HG03045 (cell line): ENCODE measurements at regions not wholly inside any gene's neighbourhood (a gene's known extent, or its start where the extent isn't known, plus 50 kb on each side); places are given as distances from the start of the nearest gene placed in this dataset.

Experiments
- ATAC-seq: cut with Tn5 transposase; IDR thresholded peaks from one replicate; pipeline ENCODE4 v1.9.1; 2021; ENCODE audit warnings: mild to moderate bottlenecking, moderate library complexity; ENCODE audit not compliant: unreplicated experiment

DNA sequence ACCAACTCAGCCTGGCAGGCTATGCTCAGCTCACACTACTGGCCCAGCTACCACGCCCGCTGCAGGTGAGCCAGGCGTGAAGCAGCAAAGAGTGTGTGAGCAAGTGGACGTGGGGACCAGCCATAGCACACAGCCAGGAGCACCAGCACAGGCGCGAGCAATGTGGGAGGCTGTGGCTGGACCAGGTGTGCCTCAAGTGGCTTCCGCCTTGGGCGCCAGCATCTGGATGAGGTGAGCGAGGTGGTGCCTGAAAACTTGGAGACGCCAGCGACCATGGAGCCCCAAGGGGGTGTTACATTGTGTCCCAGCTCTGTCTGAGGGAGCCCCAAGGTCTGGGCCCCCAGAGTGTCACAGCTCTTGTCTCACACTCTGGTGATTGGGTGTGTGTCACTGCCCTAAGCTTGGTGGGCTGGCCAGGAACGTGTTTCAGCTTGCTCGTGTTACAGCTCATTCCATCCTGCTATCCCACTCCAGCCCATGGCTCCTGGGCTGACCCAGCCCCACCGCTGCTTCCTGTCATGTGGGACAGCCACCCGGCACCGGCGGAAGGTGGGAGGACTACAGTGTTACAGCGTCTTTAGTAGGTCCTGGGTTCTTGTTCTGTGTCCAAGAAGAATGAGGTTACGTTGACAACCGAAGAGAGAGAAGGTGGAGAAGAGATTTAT, 508.0 kb upstream of the MMS22L start:
- ATAC-seq: no peak

DNA sequence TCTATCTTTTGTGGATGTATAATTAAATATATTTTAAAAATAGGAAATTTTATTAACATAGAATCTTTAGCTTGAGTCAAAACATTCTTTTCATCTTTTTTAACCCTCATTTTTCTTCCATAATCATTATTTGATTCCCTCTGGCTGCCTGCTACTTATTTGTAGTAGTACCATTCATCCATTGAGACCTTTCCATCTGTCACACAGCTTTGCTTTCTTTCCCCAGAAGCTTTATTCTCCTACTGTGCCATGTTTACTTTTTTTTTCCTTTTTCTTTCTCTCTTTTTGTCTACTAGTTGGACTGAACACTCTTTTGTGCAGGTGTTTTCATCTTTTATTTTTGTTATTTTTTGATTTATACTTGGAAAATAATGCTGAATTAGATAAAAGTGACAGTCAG, 522.6 kb upstream of the MMS22L start:
- no peak for ATAC-seq

DNA sequence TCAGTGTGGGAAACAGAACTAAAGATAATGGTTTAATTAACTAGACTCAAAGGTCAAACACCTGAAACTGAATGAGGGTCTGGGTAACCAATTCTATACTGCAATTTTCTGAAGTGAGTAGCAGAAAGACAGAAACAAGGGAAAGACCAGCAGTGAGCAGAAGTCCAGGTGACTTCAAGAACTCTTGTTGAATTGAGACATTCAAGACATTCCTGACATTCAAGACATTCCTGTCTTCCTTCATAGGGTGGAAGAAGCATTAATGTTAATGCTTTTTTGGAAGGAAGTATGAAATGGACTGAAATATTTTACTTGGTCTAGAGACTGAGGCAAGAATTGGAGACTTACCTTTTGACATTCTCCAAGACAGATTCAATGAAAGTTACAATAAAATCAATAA, 529.9 kb upstream of the MMS22L start:
- ATAC-seq: no peak

DNA sequence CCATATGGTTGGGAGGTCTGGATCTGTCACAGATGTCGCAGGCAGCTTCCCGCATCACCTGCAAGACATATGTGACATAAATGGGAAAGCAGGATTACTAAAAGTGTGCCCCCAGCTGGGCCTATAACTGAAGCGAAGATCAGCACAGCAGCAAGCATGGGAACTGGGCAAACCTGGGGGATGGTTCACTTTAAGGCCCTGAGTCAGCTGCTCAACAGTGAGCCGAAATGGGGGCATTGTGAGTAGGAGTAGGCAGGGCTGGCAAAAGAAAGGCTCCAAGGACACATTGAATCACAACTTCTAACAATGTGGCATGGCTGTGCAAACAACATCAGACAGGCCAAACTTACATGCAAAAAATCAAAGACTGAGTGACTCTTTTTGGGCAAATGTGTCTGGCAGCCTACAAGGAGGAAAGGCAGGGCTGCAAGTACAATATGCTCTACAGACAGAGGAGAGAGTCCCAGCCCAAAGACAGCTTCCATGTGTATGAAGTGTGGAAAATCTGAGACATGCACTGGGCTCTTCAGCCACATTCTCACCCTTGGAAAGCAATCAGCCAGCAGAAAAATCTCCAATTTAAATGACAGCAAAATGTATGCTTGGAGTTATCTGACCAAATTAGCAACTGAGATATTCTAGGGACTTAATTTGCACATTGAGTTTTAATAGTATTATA, 531.0 kb upstream of the MMS22L start:
- ATAC-seq: no peak

DNA sequence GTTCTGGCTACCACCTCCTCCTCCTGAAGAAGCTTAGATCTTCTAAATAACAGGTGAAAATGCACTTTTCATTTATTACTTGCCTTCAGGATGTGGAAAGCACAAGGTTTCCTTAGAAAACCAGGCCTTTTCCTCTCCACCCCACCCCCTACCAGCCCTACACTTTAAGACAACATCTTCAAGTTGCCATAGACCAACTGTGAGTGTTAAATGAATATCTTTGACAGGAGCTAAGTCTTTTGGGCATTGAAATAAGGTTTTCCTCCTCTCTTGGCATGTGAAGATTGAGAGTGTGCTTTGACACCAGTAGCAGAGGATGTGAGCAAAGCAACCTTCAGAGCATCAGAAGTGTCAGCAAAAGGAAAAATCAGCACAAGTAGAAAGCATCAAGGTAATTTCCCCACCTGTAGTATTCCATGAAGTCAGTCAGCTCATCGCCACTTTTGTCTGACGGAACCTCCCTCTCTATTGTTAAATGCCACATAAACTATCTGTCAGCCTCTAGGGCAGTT, 532.3 kb upstream of the MMS22L start:
- no peak for ATAC-seq

DNA sequence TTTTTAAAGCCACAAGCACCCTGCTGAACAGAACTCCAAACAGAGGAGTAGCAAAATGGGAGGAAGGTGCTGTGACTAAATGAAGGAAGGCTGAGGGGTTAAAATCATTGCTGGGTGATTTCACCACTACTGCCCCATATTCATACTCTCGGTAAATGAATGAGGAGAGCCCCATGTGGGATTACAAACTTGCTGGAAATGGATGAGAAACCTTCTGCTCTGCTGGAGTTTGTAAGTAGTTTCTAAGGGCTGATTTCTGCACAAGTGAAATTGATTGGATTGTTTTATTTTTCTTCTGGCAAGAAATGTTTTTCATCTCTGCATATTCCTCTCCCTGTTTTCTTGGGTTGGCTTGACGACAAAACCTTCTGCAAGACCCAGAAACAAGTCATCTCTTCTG, 533.5 kb upstream of the MMS22L start:
- no peak for ATAC-seq

DNA sequence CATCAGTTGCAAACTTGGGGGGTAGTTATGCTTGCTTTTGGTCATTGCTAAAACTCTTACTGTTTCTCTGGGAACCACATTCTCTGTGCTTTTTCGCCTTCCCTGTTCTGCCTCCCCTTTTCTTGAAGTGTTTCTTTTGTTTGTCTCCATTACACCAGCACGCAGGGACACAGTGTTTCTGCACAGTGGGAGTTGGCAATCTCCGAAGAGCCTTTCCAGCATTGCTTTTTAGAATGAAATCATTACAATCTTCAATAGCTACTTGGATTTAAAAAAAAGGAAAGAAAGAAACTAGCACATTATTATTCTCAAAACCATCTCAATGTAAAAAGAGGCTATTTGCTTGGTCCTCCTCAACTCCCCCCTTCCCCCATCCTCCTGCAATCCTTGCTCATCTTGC, 536.7 kb upstream of the MMS22L start:
- ATAC-seq: no peak

DNA sequence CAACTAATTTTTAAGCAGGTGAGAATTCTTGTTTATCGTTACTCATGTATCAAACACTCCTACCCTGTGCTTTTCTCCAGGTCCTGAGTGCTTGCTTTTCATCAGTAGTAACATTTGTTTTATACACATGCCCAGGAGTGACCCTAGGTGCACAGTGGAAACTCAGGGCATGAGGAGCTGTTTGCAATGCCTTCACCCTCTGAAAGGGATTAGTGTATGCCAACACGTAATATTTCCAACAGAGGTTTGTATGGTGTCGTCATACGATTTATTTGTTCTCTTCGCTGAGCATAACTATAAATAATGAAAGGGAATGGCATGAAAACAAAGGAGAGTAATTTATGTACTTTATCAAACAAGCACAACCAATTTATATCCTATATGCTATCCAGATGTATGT, 537.4 kb upstream of the MMS22L start:
- no peak for ATAC-seq

DNA sequence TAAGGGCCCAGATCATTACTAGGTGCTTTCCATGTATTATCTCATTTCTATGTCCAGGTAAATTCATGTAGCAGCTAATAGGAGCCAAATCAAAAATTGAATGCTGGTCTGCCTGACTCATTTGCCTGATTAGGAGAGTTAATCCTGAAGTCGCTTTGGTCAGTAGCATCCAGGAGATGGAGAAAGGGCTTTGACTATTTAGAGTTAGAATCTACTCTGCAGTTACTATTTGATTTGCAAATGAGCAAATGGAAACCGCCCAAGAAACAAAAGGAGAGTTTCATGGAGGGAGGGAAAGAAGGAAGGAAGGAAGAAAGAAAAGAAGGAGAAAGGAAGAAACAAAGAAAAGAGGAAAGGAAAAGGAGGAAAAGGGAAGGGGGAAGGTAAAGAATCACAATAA, 539.6 kb upstream of the MMS22L start:
- no peak for ATAC-seq

DNA sequence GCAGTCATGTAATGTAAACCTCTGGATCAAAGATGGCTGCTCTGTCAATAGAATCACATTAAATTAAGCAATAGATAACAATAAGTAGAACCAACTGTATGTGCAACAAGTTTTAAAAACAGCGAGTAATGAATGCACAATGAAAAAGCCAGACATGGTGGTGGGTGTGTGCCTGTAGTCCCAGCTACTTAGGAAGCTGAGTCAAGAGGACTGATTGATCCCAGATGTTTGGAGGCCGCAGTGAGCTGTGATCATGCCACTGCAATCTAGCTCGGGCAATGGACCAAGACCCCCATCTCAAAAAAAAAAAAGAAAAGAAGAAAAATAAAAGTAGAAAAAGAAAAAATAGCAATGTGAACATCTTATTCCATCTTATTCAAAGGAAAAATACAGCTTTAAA, 558.7 kb upstream of the MMS22L start:
- ATAC-seq: no peak

DNA sequence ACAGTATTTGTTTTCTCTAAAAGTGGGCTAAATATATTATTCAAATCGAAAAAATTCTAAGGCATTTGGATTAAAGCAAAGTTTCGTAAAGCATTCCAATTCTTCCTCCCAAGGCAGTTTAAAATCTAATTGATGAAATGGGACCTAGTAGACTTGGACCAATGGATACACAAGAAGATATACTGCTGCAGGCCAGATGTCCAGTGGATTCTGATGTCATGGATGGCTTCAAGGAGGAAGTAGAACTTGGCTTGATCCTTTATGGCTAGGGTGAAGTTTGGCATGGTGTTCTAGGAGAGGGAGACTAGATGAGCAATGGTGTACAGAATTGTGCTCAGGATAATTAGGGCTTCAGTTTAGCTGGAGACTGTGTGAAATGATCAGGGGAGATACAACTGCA, 559.5 kb upstream of the MMS22L start:
- no peak for ATAC-seq

DNA sequence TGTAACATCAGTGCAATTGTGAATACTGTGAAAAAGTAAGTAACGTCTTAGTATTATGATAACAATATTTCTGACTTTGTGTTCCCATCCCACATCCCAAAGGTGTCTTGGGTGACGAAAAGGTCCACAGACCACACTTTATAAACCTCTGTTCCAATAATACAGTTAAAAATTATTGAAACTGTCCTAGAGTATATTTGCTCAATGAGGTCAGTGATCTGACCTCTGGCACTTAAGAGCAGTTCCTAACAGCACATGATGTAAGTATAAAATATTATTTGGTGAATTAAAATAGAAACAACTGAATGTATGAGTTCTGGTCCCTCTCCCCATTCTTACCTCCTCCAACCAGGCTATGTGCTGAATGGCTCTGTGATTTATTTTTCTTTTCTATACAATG, 566.4 kb upstream of the MMS22L start:
- ATAC-seq: no peak

DNA sequence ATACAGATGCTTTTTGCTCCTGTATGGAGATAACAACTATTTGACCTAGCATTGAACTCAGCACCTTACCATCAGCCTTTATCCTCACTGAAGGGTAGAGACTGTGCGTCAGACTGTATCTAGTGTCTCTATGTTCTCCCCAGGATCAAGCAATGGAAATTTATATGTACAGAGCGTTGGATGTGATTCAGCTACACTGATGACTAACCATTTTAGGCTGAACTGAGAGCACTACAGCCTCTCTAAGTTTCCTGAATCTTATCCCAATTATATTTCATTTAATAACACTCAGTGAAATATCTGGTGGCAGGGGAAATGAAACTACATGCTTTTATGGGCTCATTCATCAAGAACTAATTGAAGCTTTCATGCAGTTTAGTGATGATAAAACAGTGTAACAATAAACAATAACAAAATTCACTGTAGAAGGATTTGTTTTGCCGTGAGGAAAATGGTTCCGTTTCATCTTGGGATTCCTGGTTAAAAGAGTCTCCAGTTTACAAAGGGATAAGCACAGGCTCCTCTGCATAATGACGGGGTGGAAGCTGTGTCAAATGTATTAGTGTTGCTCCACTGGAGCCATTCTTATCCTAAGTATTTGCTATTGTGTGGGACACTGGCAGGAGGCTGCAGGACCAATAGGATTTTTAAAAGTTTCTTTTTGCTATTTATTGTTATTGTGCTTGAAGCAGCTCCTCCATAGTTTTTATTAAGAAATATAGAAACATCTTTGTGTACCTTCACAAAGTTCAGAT, 567.6 kb upstream of the MMS22L start:
- no peak for ATAC-seq

DNA sequence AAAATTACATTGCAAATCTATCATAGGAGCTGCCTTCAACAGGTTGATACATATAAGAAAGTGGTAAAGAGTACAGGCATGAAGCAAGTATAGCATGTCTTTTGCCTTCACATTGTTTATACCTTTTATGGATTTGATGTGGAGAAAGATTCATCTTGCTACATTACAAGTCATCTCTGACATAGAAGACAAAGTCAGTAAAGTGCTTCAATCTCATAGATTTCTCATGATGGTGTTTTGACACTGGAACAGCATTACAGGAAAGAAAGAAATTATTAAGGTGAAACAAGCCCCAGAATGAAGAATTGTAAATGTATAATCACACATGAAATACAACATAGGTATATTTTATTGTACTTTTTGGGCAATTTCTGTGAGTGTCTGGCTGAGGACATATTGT, 580.7 kb upstream of the MMS22L start:
- ATAC-seq: no peak

DNA sequence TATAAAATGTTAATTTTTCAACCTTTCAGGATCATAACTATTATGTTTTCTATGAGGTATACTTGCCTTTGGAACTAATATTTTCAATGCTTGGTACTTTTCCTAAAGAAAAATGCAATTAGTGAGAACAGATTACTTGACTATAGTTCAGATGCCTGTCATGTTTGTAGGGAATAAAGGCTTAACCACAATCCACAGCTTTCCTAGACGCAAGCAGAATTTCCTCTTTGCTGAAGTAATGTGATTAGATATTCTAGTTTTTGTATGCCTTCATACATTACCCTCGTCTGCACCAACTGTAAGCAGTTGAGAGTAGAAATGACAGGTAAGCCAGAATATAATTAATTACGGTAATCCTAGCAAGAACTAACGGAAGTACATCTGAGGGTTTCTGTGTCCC, 581.4 kb upstream of the MMS22L start:
- ATAC-seq: no peak

DNA sequence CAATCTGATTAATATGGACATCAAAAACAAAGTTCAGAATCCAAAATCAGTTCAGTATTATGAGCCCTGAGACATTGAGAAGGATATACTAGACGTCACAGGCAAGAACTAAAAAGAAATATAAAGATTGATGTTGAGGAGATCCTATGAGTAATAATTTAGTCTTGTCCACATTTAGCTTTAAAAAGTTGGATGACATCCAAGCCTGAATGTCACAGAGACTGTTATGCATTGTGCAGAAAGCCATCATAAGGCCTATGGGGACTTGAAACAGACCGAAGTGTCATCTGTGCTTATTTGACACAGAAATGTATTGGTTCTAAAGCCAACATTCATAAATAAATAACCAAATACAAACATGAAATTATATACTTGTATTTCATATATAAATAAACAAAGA, 581.8 kb upstream of the MMS22L start:
- ATAC-seq: no peak

DNA sequence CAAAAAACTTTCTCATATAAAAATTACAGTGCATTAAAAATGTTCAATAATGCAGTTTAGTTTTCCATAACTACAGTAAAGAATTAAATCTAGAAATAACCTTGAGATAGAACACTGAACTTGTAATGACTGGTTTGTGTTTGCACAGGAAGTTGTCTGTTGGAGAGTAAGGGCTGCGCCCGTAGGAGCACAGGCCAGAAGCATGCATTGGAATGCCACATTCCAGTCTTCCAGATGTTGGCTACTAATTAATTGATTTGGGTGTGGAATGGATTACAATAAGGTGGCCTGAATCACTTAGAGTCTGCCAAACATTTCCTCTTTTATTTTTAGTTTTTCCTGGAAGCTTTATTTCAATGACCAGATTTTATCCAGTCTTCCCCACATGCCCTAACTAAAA, 582.6 kb upstream of the MMS22L start:
- no peak for ATAC-seq

DNA sequence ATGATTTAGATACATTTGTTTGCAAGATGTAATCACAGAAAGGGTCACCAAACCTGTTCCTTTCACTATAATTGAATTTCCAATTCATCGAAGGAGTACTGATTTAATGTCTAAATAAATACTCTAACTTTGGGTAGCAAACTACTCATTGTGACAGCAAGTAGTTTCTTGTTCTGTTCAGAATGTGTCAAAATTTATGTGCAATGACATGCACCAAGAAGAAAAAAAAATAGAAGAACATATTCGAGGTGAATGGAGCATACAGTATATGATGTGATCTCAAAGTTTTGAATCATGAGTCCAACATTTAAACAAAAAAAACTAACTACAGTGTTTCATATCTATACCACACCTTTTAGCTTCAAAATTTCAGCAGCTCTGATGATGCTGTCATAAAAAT, 583.6 kb upstream of the MMS22L start:
- ATAC-seq: no peak

DNA sequence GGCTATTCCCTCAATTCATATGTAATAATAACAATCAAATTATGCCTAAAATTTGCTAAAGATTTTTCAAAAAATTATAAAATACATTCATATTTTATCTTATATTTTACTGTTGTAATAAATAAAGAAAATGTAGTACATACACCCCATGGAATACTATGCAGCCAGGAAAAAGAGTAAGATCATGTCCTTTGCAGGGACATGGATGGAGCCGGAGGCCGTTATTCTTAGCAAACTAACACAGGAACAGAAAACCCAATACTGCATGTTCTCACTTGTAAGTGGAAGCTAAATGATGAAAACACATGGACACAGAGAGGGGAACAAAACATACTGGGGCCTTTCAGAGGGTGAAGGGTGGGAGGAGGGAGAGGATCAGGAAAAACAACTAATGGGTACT, 584.2 kb upstream of the MMS22L start:
- ATAC-seq: no peak

DNA sequence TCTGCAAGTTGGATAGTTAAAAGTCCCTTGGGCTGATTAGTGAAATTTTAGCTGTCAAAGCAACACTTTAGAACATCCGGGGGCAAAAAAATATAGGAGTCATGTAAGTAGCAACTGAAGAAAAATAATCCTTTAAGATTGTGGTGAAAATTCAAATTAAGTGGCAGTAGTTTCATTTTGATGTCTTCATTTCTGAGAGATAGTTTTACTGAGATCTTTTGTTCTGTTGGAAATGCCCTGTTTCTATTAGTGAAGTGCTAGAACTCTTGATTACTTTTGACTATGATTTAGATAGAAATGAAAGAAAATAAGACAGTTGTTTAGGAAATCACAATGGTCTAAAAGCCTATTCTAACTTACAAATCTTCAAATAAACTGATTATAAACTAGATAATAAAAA, 587.3 kb upstream of the MMS22L start:
- ATAC-seq: no peak

DNA sequence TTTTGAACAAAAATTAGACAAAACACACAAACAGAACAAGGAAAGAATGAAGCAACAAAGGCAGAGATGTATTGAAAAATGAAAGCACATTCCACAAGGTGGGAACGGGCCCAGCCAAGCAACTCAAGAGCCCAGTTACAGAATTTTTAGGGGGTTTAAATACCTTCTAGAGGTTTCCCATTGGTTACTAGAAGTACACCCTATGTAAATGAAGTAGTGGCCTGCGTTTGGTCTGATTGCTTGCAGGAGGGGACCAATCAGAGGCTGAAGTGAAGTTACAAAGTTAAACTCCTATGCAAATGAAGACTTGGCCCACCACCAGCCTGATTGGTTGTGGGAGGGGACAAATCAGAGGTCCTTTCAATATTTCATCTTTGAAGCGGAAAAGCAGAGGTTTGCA, 593.7 kb upstream of the MMS22L start:
- ATAC-seq: no peak

DNA sequence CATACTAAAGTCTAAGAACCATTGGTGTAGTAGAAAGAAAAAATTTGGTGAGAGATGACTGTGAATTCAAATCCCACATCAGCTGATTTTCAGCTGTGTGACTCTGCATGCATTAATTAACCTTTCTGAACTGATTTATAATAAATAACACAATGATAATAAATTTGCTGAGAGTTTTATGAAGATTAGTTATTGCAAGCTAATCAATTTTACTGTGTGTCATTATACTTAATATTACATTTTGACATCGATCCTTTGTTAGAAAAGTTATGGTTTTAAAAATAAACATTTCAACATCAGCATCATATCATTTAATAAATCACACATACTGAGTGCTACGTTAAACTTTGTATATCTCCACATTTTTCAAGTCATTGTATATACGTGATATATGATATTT, 599.7 kb upstream of the MMS22L start:
- no peak for ATAC-seq
